Type B pancreatic cell (in vitro differentiated cells): ENCODE measurements at regions not wholly inside any gene's neighbourhood (a gene's known extent, or its start where the extent isn't known, plus 50 kb on each side); places are given as distances from the start of the nearest gene placed in this dataset.
"Not testable (repeated sequence)": the region's sequence is repeated elsewhere in the genome, so short reads cannot be mapped to it uniquely, and the experiment has no call there.

ENCODE experiments used
- DNase-seq: peaks from one replicate; pipeline ENCODE4 v3.0.0; 2021; ENCODE audit warnings: mixed read lengths; ENCODE audit not compliant: unreplicated experiment; ENCODE audit errors: extremely low spot score
- H3K27ac Mint-ChIP-seq: 2 replicates; pipeline ENCODE4 v1.8.0; 2021; ENCODE audit warnings: mild to moderate bottlenecking, mixed read lengths
- H3K27me3 Mint-ChIP-seq: 2 replicates; pipeline ENCODE4 v1.8.0; 2021; ENCODE audit warnings: mixed read lengths
- H3K36me3 Mint-ChIP-seq: 2 replicates; pipeline ENCODE4 v1.8.0; 2021; ENCODE audit warnings: mixed read lengths
- H3K4me1 Mint-ChIP-seq: one replicate; pipeline ENCODE4 v1.8.0; 2021; ENCODE audit warnings: mixed read lengths; ENCODE audit not compliant: unreplicated experiment
- H3K4me3 Mint-ChIP-seq: 2 replicates; pipeline ENCODE4 v1.8.0; 2021; ENCODE audit warnings: mild to moderate bottlenecking, mixed read lengths
- H3K9me3 Mint-ChIP-seq: 2 replicates; pipeline ENCODE4 v1.8.0; 2021; ENCODE audit warnings: mixed read lengths
- TF ChIP-seq, protein P1 (sequence below): fragments of 200-600 bp; sonication (generic); conservative IDR thresholded peaks from 2 replicates; pipeline ENCODE4 v1.5.0; 2021; ENCODE audit warnings: antibody characterized with exemption, mild to moderate bottlenecking

DNA sequence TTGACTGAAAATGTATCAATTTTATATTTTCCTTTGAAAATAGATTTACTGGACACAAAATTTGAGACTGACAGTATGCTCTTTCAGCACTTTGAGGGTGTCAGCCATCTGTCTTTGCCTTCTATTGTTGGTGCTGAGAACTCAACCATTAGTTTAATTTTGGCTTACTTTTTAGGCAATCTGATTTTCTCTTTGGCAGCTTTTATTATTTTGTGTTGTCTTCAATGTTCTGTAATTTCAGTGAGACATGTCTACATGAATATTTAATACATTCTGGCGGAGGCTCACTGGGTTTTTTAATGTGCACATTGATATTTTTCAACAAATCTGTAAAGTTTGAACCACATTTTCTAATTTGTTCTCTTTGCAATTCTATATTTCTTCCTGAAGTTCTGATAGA, 648.6 kb downstream of the C6orf118 start:
- Mint-ChIP-seq H3K4me3 (no peak overlapping the region), H3K9me3 (no peaks in the 10 kb centered on the region), H3K27ac (no peak overlapping the region), H3K4me1 (no peaks in the 10 kb centered on the region), H3K27me3 (no peaks in the 10 kb centered on the region), H3K36me3 (no peaks in the 10 kb centered on the region)
- TF ChIP-seq, protein P1, sequence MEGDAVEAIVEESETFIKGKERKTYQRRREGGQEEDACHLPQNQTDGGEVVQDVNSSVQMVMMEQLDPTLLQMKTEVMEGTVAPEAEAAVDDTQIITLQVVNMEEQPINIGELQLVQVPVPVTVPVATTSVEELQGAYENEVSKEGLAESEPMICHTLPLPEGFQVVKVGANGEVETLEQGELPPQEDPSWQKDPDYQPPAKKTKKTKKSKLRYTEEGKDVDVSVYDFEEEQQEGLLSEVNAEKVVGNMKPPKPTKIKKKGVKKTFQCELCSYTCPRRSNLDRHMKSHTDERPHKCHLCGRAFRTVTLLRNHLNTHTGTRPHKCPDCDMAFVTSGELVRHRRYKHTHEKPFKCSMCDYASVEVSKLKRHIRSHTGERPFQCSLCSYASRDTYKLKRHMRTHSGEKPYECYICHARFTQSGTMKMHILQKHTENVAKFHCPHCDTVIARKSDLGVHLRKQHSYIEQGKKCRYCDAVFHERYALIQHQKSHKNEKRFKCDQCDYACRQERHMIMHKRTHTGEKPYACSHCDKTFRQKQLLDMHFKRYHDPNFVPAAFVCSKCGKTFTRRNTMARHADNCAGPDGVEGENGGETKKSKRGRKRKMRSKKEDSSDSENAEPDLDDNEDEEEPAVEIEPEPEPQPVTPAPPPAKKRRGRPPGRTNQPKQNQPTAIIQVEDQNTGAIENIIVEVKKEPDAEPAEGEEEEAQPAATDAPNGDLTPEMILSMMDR: no peak
- no peak for DNase-seq

GRCh38 chr6:164640956-164641355, 668.4 kb downstream of the C6orf118 start:
- Mint-ChIP-seq H3K9me3 (no peaks in the 10 kb centered on the region), H3K36me3 (no peaks in the 10 kb centered on the region), H3K27me3 (no peaks in the 10 kb centered on the region), H3K27ac (no peak overlapping the region), H3K4me3 (no peak overlapping the region), H3K4me1 (no peaks in the 10 kb centered on the region)
- TF ChIP-seq, protein P1: no peak
- no peak for DNase-seq

DNA sequence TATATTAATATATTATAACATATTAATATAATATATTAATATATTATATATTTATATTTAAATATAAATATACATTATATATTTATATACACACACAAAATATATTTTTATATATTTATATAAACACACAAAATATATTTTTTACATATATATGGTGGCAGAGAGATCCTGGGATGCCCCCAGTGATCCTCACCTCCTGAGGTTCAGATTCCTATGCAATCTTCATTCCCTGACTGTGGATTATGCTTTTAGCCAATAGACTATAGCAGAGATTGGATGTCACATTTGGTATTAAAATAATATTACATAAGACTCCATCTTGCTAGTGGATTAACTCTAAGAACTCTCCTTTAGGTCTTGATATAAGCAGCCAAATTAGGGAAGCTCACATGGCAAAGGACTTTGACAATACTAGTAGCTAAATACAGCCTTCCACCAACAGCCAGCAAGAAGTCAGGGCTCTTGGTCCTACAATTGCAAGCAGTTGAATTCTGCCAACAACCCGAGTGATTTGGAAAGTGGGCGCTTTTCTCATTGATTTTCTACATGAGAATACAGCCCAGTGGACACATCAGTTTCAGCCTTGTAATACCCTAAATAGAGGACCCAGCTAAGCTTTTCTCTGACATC, 681.0 kb downstream of the C6orf118 start:
- peaks cover 3% of the 10 kb centered on the region for H3K27me3 Mint-ChIP-seq
- no peaks in the 10 kb centered on the region for H3K4me1 Mint-ChIP-seq
- no peaks in the 10 kb centered on the region for H3K9me3 Mint-ChIP-seq
- no peak for DNase-seq
- TF ChIP-seq, protein P1: no peak
- H3K4me3 Mint-ChIP-seq: no peak overlapping the region
- no peaks in the 10 kb centered on the region for H3K36me3 Mint-ChIP-seq
- no peak overlapping the region for H3K27ac Mint-ChIP-seq

- Mint-ChIP-seq H3K4me3 (no peak overlapping the region), H3K36me3 (no peaks in the 10 kb centered on the region), H3K27ac (no peak overlapping the region), H3K27me3 (peaks cover 3% of the 10 kb centered on the region), H3K4me1 (no peaks in the 10 kb centered on the region), H3K9me3 (no peaks in the 10 kb centered on the region)
- no peak for DNase-seq
- TF ChIP-seq, protein P1: no peak
These were observed 692.4 kb downstream of the C6orf118 start for GRCh38 chr6:164616917-164617524.

DNA sequence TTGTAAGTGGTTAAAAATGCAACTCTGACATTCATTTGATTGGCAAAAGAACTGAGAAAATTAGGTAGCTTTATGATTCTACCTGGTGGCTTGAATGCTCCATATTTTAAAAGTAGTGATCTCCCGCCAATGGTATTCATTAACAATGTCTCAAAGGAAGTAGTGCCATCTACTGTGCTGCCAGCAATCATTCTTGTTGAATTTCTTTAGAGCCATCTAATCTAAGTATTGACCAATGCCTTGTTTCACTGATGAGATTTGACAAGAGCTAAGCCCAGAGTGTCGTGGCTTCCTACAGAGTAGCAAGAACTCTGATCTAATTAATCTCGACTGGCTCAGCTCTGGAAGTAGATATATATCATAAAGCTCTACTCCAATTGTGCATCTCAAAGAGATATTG, 696.7 kb downstream of the C6orf118 start:
- no peak for DNase-seq
- Mint-ChIP-seq H3K36me3 (no peaks in the 10 kb centered on the region), H3K9me3 (no peaks in the 10 kb centered on the region), H3K4me1 (no peaks in the 10 kb centered on the region), H3K27me3 (no peaks in the 10 kb centered on the region), H3K4me3 (no peak overlapping the region), H3K27ac (no peak overlapping the region)
- TF ChIP-seq, protein P1: no peak

- not testable (repeated sequence) for H3K4me1 Mint-ChIP-seq, DNase-seq, H3K9me3 Mint-ChIP-seq, H3K27ac Mint-ChIP-seq, H3K4me3 Mint-ChIP-seq, H3K36me3 Mint-ChIP-seq, H3K27me3 Mint-ChIP-seq
These were observed 698.5 kb downstream of the C6orf118 start for GRCh38 chr6:164610859-164611258.

DNA sequence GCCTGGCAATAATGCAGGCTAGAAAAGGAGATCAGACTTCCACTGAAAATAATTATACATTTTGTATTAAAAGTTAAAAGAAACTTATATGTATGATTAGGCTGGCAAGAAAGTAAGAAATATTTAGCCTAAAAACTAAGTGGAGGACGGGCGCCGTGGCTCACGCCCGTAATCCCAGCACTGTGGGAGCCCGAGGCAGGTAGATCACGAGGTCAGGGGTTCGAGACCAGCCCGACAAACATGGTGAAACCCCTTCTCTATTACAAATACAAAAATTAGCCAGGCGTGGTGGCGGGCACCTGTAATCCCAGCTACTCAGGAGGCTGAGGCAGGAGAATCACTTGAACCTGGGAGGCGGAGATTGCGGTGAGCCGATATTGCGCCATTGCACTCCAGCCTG, 707.0 kb downstream of the C6orf118 start:
- H3K9me3 Mint-ChIP-seq, H3K4me3 Mint-ChIP-seq, DNase-seq, H3K27ac Mint-ChIP-seq, H3K36me3 Mint-ChIP-seq, H3K27me3 Mint-ChIP-seq, H3K4me1 Mint-ChIP-seq: not testable (repeated sequence)
